ENCODE measurements at regions not wholly inside any gene's neighbourhood (a gene's known extent, or its start where the extent isn't known, plus 50 kb on each side); places are given as distances from the start of the nearest gene placed in this dataset.

GRCh38 chr2:9749546-9750223 is 93.6 kb upstream of the TAF1B start:
- H3K27ac ChIP-seq, result no peak overlapping the region
- TF ChIP-seq CTCF (conservative IDR thresholded peaks at IDR 0.05), result no peak

- TF ChIP-seq CTCF (conservative IDR thresholded peaks at IDR 0.05), result no peak
- H3K27ac ChIP-seq, result no peak overlapping the region
These were observed 92.8 kb upstream of the TAF1B start for GRCh38 chr2:9750224-9751215.

- H3K27ac ChIP-seq, result no peak overlapping the region
- TF ChIP-seq CTCF (conservative IDR thresholded peaks at IDR 0.05), result no peak
These were observed 91.4 kb upstream of the TAF1B start for GRCh38 chr2:9751831-9752230.

- no peak overlapping the region for H3K27ac ChIP-seq
- no peak for TF ChIP-seq CTCF (conservative IDR thresholded peaks at IDR 0.05)
These were observed 90.6 kb upstream of the TAF1B start for GRCh38 chr2:9752441-9753275.

- no peak for TF ChIP-seq CTCF (conservative IDR thresholded peaks at IDR 0.05)
- H3K27ac ChIP-seq, result no peak overlapping the region
These were observed 90.0 kb upstream of the TAF1B start for GRCh38 chr2:9753276-9753600.

GRCh38 chr2:9753665-9754531 is 89.4 kb upstream of the TAF1B start:
- TF ChIP-seq CTCF (conservative IDR thresholded peaks at IDR 0.05), result no peak
- H3K27ac ChIP-seq, result no peak overlapping the region
